ENCODE measurements at regions not wholly inside any gene's neighbourhood (a gene's known extent, or its start where the extent isn't known, plus 50 kb on each side); places are given as distances from the start of the nearest gene placed in this dataset.

DNA sequence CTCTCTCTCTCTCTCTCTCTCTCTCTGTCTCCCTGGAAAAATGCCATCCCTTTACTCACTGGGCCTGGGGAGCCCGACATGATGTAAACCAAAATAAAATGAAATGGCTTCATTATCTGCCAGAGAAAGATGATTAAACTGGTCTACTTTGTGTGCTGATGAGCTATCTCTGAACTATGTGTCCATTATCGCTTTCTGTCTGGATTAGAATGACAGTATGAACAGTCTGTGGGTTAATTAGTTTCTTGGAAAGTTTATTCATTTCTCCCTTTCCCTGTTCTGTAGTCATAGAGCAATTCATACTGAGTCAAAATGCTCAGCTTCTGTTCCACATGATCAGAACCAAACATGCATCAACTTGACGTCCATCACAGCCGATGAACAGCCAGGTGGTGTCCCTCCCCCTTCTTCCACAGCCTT, 72.4 kb upstream of the KCND3 start:
- H3K27ac Mint-ChIP-seq: no peak overlapping the region
- Histone ChIP-seq H3K36me3 (replicated peaks in 1 of 2; ENCODE audit: control insufficient read depth in 1 of 2, insufficient read depth in 2 of 2, low read length in 2 of 2) (no peaks in the 10 kb centered on the region), H3K4me3 (replicated peaks in 1 of 3; ENCODE audit: low read depth in 2 of 3, low read length in 3 of 3) (no peak overlapping the region), H3K9me3 (replicated peaks in 1 of 2; ENCODE audit: control insufficient read depth in 1 of 2, insufficient read depth in 1 of 2, low read length in 2 of 2) (no peaks in the 10 kb centered on the region), H2AFZ (ENCODE audit: insufficient read depth, low read depth, low read length, poor library complexity, severe bottlenecking) (no peak overlapping the region), H3K9ac (ENCODE audit: insufficient read depth, low read length, poor library complexity, severe bottlenecking) (no peak overlapping the region), H3K79me2 (ENCODE audit: insufficient read depth, low read length) (no peaks in the 10 kb centered on the region), H4K20me1 (ENCODE audit: insufficient read depth, low read length) (no peaks in the 10 kb centered on the region), H3K4me2 (replicated peaks; ENCODE audit: extremely low read depth, low read length, poor library complexity, severe bottlenecking) (no peak overlapping the region), H3K27me3 (ENCODE audit: control insufficient read depth in 2 of 2, insufficient read depth in 2 of 2, low read length in 2 of 2) (no peaks in the 10 kb centered on the region), H3K4me1 (ENCODE audit: control insufficient read depth in 1 of 2, insufficient read depth in 2 of 2, low read length in 2 of 2) (no peaks in the 10 kb centered on the region), H3K27ac (ENCODE audit: low read depth in 1 of 2, low read length in 2 of 2) (no peak overlapping the region)
- intact Hi-C loops (cut with micrococcal nuclease): no loop called here
- H3K9me3 Mint-ChIP-seq: peaks cover 0 to 3% (median 1%) of the 10 kb centered on the region in 7 donors
- no peak for TF ChIP-seq CTCF (IDR thresholded peaks at IDR 0.05)
- DNase-seq: no peak
- 82% methylated on average over 3 of the region's 4 CpGs for WGBS (ENCODE audit: insufficient coverage)
- H3K36me3 Mint-ChIP-seq: no peaks in the 10 kb centered on the region
- H3K4me3 Mint-ChIP-seq: no peak overlapping the region
- no peaks in the 10 kb centered on the region for H3K4me1 Mint-ChIP-seq
- H3K27me3 Mint-ChIP-seq (ENCODE audit: low read depth in 3 of 3): peaks cover 3 to 8% (median 6%) of the 10 kb centered on the region in 3 donors

DNA sequence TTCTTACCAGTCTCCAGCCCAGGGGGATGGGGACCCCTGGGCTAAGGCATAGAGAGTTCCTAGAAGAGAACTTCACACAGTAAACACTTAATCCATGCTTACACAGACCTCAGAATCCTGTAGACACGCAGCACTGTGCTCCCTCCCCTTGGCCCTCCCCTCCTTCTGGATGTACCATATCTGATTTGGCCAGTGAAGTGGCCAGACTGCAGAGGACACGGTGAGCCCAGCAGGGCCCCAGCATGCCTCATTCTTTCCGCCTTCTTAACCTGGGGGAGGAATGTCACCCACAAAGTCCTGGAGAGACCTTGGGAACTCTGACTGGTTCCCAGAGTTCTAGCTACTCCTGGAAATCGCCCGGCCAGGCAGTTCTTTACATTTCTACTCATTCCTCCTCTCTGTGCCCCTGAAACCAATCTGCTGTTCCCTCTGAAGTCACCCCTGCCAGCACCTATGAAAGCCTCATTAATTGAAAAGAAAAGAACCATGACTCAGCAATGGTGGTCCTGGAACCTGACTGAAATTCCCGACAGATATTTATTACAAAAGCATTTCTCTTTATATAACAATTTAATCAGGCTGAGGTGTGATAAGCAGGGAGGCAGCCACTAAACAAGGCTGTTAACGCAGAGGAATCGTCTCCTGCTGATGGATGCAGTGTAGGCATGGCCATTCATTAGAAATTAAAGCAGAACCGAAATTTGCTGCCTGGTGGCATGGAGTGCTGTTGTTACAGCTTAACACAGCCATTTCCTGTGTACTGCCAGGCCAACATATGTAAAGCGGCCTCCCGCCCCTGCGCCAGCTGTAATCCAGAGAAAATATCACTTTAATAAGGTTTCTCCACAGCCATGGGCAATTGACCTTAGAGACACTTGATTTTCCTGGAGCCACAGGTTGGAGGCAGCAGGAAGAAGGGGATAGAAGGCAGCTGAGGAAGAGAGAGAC, 74.6 kb upstream of the KCND3 start:
- H3K27ac Mint-ChIP-seq: no peak overlapping the region
- peaks cover 2 to 5% (median 5%) of the 10 kb centered on the region in 3 donors for H3K27me3 Mint-ChIP-seq (ENCODE audit: low read depth in 3 of 3)
- H3K4me2 ChIP-seq (replicated peaks; ENCODE audit: extremely low read depth, low read length, poor library complexity, severe bottlenecking): no peak overlapping the region
- H3K36me3 Mint-ChIP-seq: no peaks in the 10 kb centered on the region
- intact Hi-C loops (cut with micrococcal nuclease): no loop called here
- H3K79me2 ChIP-seq (ENCODE audit: insufficient read depth, low read length): no peaks in the 10 kb centered on the region
- H3K9ac ChIP-seq (ENCODE audit: insufficient read depth, low read length, poor library complexity, severe bottlenecking): no peak overlapping the region
- H2AFZ ChIP-seq (ENCODE audit: insufficient read depth, low read depth, low read length, poor library complexity, severe bottlenecking): no peak overlapping the region
- H3K4me1 Mint-ChIP-seq: no peaks in the 10 kb centered on the region
- no peaks in the 10 kb centered on the region for H3K27me3 ChIP-seq (ENCODE audit: control insufficient read depth in 2 of 2, insufficient read depth in 2 of 2, low read length in 2 of 2)
- H3K36me3 ChIP-seq (replicated peaks in 1 of 2; ENCODE audit: control insufficient read depth in 1 of 2, insufficient read depth in 2 of 2, low read length in 2 of 2): no peaks in the 10 kb centered on the region
- H3K9me3 Mint-ChIP-seq: peaks cover 0 to 4% (median 2%) of the 10 kb centered on the region in 7 donors
- H3K4me1 ChIP-seq (ENCODE audit: control insufficient read depth in 1 of 2, insufficient read depth in 2 of 2, low read length in 2 of 2): no peaks in the 10 kb centered on the region
- DNase-seq: no peak
- no peak overlapping the region for H3K4me3 ChIP-seq (replicated peaks in 1 of 3; ENCODE audit: low read depth in 2 of 3, low read length in 3 of 3)
- peaks cover 0 to 2% of the 10 kb centered on the region in 2 donors for H3K9me3 ChIP-seq (replicated peaks in 1 of 2; ENCODE audit: control insufficient read depth in 1 of 2, insufficient read depth in 1 of 2, low read length in 2 of 2)
- 63% methylated on average over 7 of the region's 12 CpGs for WGBS (ENCODE audit: insufficient coverage)
- H3K27ac ChIP-seq (ENCODE audit: low read depth in 1 of 2, low read length in 2 of 2): no peak overlapping the region
- H4K20me1 ChIP-seq (ENCODE audit: insufficient read depth, low read length): no peaks in the 10 kb centered on the region
- TF ChIP-seq CTCF (IDR thresholded peaks at IDR 0.05): no peak
- H3K4me3 Mint-ChIP-seq: no peak overlapping the region

Measured in CD14-positive monocyte (primary cell).